AG10803 (cell line): ENCODE measurements at regions not wholly inside any gene's neighbourhood (a gene's known extent, or its start where the extent isn't known, plus 50 kb on each side); places are given as distances from the start of the nearest gene placed in this dataset.

ENCODE experiments used
- DNase-seq: peaks from one replicate; pipeline ENCODE4 v3.0.0; 2010; ENCODE audit warnings: low read depth
- H3K4me3 ChIP-seq: 2 replicates; pipeline ENCODE4 v1.5.1; 2011; ENCODE audit warnings: mild to moderate bottlenecking, low read length, control low read depth
- CTCF ChIP-seq: conservative IDR thresholded peaks from 2 replicates; pipeline ENCODE4 v1.5.1; 2011; ENCODE audit warnings: mild to moderate bottlenecking, low read length, control low read depth, inconsistent platforms

- H3K4me3 ChIP-seq, result no peak overlapping the region
- no peak for TF ChIP-seq CTCF
- no peak for DNase-seq
Observed at GRCh38 chr15:61769557-61769956, 290.7 kb downstream of the VPS13C start.

- TF ChIP-seq CTCF, result no peak
- no peak overlapping the region for H3K4me3 ChIP-seq
- DNase-seq, result no peak
Observed at GRCh38 chr15:61768131-61768530, 292.1 kb downstream of the VPS13C start.

GRCh38 chr15:61764981-61765380, 295.3 kb downstream of the VPS13C start:
- no peak for DNase-seq
- no peak for TF ChIP-seq CTCF
- no peak overlapping the region for H3K4me3 ChIP-seq

GRCh38 chr15:61764141-61764540, 296.1 kb downstream of the VPS13C start:
- no peak for DNase-seq
- no peak for TF ChIP-seq CTCF
- no peak overlapping the region for H3K4me3 ChIP-seq

- no peak overlapping the region for H3K4me3 ChIP-seq
- no peak for DNase-seq
- TF ChIP-seq CTCF, result no peak
Observed at GRCh38 chr15:61762676-61763075, 297.6 kb downstream of the VPS13C start.

- no peak for DNase-seq
- no peak for TF ChIP-seq CTCF
- H3K4me3 ChIP-seq, result no peak overlapping the region
Observed at GRCh38 chr15:61759639-61760038, 300.6 kb downstream of the VPS13C start.

- TF ChIP-seq CTCF, result no peak
- DNase-seq, result no peak
- H3K4me3 ChIP-seq, result no peak overlapping the region
Observed at GRCh38 chr15:61756071-61756820, 304.0 kb downstream of the VPS13C start.
